Neural cell (in vitro differentiated cells): ENCODE measurements at regions not wholly inside any gene's neighbourhood (a gene's known extent, or its start where the extent isn't known, plus 50 kb on each side); places are given as distances from the start of the nearest gene placed in this dataset.
A peak's percentile ranks its signal among the peaks of the same experiment; 100 is the strongest.

Source experiments
- H2AFZ ChIP-seq: fragments of 200-600, 300-800 bp; sonication (generic), shearing (Covaris generic); 2 replicates; pipeline ENCODE4 v1.6.0; 2014; ENCODE audit warnings: low read depth, mild to moderate bottlenecking, antibody characterized with exemption, low read length, moderate library complexity
- H3F3A ChIP-seq: fragments of 200-600 bp; shearing (Covaris generic); 2 replicates; pipeline ENCODE4 v1.6.1; 2016; ENCODE audit warnings: mild to moderate bottlenecking, moderate library complexity, mixed read lengths, antibody characterized with exemption, low read length; ENCODE audit not compliant: insufficient read depth, poor library complexity, severe bottlenecking
- H3K27ac ChIP-seq: fragments of 200-600, 300-800 bp; sonication (generic), shearing (Covaris generic); 2 replicates; pipeline ENCODE4 v1.5.1; 2014; ENCODE audit warnings: mild to moderate bottlenecking, low read length, moderate library complexity
- H3K27me3 ChIP-seq: fragments of 300-800, 200-600 bp; sonication (generic), shearing (Covaris generic); 2 replicates; pipeline ENCODE4 v1.6.0; 2014; ENCODE audit warnings: mild to moderate bottlenecking, low read depth, low read length, moderate library complexity; ENCODE audit not compliant: insufficient read depth
- H3K36me3 ChIP-seq: fragments of 300-800, 200-600 bp; sonication (generic), shearing (Covaris generic); 2 replicates; pipeline ENCODE4 v1.5.1; 2014; ENCODE audit warnings: mild to moderate bottlenecking, antibody characterized with exemption, low read length, moderate library complexity; ENCODE audit not compliant: insufficient read depth
- H3K4me2 ChIP-seq: fragments of 300-800, 200-600 bp; sonication (generic), shearing (Covaris generic); 2 replicates; pipeline ENCODE4 v1.6.0; 2014; ENCODE audit warnings: mild to moderate bottlenecking, low read length
- H3K4me3 ChIP-seq: fragments of 300-800, 200-600 bp; sonication (generic), shearing (Covaris generic); 2 replicates; pipeline ENCODE4 v1.5.1; 2014; ENCODE audit warnings: mild to moderate bottlenecking, low read length, moderate library complexity
- H3K79me2 ChIP-seq: fragments of 200-600 bp; shearing (Covaris generic); replicated peaks from 2 replicates; pipeline ENCODE4 v1.6.0; 2014; ENCODE audit warnings: mild to moderate bottlenecking, low read length, moderate library complexity; ENCODE audit not compliant: insufficient read depth
- H3K9ac ChIP-seq: fragments of 300-800, 200-600 bp; sonication (generic), shearing (Covaris generic); 2 replicates; pipeline ENCODE4 v1.6.1; 2016; ENCODE audit warnings: mild to moderate bottlenecking, low read length, mixed read lengths
- H3K9me2 ChIP-seq: fragments of 200-600 bp; shearing (Covaris generic); 2 replicates; pipeline ENCODE4 v1.6.1; 2016; ENCODE audit warnings: mild to moderate bottlenecking, low read length, mixed read lengths; ENCODE audit not compliant: insufficient read depth
- H3K9me3 ChIP-seq: fragments of 200-600, 300-800 bp; sonication (generic), shearing (Covaris generic); 2 replicates; pipeline ENCODE4 v1.6.1; 2016; ENCODE audit warnings: mild to moderate bottlenecking, mixed run types, low read length, moderate library complexity, mixed read lengths
- H4K20me1 ChIP-seq: fragments of 200-600 bp; shearing (Covaris generic); 2 replicates; pipeline ENCODE4 v1.6.1; 2016; ENCODE audit warnings: mild to moderate bottlenecking, mixed run types; ENCODE audit not compliant: insufficient read depth
- EP300 ChIP-seq: fragments of 450-650 bp; conservative IDR thresholded peaks from 2 replicates; pipeline ENCODE4 v1.6.1; 2014; ENCODE audit warnings: antibody characterized with exemption, mild to moderate bottlenecking, moderate library complexity; ENCODE audit not compliant: poor library complexity, severe bottlenecking
- EZH2 ChIP-seq: fragments of 200-600, 300-800 bp; shearing (Covaris generic), sonication (generic); IDR thresholded peaks from 2 replicates; pipeline ENCODE4 v1.6.1; 2014; ENCODE audit warnings: antibody characterized with exemption, low read length, borderline replicate concordance, mild to moderate bottlenecking; ENCODE audit not compliant: insufficient read depth, poor library complexity, severe bottlenecking
- MXI1 ChIP-seq: fragments of 450-650 bp; conservative IDR thresholded peaks from 2 replicates; pipeline ENCODE4 v1.6.1; 2014; ENCODE audit warnings: antibody characterized with exemption, mild to moderate bottlenecking; ENCODE audit not compliant: poor library complexity, severe bottlenecking
- POLR2AphosphoS5 ChIP-seq: IDR thresholded peaks from 2 replicates; pipeline ENCODE4 v1.6.1; 2012
- RAD21 ChIP-seq: fragments of 450-650 bp; conservative IDR thresholded peaks from 2 replicates; pipeline ENCODE4 v1.6.1; 2014; ENCODE audit warnings: antibody characterized with exemption, mild to moderate bottlenecking, moderate library complexity
- SMC3 ChIP-seq: fragments of 450-650 bp; conservative IDR thresholded peaks from 2 replicates; pipeline ENCODE4 v1.6.1; 2014; ENCODE audit warnings: antibody characterized with exemption, mild to moderate bottlenecking, moderate library complexity; ENCODE audit not compliant: poor library complexity
- TAF1 ChIP-seq: IDR thresholded peaks from 2 replicates; pipeline ENCODE4 v1.6.1; 2012; ENCODE audit warnings: low read depth
- TF ChIP-seq, protein P1 (sequence below): IDR thresholded peaks from 2 replicates; pipeline ENCODE4 v1.6.1; 2012; ENCODE audit warnings: borderline replicate concordance
- TF ChIP-seq, protein P2 (sequence below): fragments of 450-650 bp; IDR thresholded peaks from 2 replicates; pipeline ENCODE4 v1.5.1; 2014; ENCODE audit warnings: antibody characterized with exemption, mild to moderate bottlenecking, moderate library complexity; ENCODE audit not compliant: poor library complexity, severe bottlenecking

- peak overlapping the region; percentile 45 for H3K27ac ChIP-seq
- H3K9me3 ChIP-seq: no peaks in the 10 kb centered on the region
- no peaks in the 10 kb centered on the region for H3K36me3 ChIP-seq
- H3K79me2 ChIP-seq: no peaks in the 10 kb centered on the region
- peak overlapping the region; percentile 22 for H3K4me2 ChIP-seq
- no peaks in the 10 kb centered on the region for H3K9me2 ChIP-seq
- H3K27me3 ChIP-seq: no peaks in the 10 kb centered on the region
- TF ChIP-seq MXI1: no peak
- no peak for TF ChIP-seq RAD21
- TF ChIP-seq, protein P1, sequence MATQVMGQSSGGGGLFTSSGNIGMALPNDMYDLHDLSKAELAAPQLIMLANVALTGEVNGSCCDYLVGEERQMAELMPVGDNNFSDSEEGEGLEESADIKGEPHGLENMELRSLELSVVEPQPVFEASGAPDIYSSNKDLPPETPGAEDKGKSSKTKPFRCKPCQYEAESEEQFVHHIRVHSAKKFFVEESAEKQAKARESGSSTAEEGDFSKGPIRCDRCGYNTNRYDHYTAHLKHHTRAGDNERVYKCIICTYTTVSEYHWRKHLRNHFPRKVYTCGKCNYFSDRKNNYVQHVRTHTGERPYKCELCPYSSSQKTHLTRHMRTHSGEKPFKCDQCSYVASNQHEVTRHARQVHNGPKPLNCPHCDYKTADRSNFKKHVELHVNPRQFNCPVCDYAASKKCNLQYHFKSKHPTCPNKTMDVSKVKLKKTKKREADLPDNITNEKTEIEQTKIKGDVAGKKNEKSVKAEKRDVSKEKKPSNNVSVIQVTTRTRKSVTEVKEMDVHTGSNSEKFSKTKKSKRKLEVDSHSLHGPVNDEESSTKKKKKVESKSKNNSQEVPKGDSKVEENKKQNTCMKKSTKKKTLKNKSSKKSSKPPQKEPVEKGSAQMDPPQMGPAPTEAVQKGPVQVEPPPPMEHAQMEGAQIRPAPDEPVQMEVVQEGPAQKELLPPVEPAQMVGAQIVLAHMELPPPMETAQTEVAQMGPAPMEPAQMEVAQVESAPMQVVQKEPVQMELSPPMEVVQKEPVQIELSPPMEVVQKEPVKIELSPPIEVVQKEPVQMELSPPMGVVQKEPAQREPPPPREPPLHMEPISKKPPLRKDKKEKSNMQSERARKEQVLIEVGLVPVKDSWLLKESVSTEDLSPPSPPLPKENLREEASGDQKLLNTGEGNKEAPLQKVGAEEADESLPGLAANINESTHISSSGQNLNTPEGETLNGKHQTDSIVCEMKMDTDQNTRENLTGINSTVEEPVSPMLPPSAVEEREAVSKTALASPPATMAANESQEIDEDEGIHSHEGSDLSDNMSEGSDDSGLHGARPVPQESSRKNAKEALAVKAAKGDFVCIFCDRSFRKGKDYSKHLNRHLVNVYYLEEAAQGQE: peak; percentile 40
- no peak for TF ChIP-seq TAF1
- TF ChIP-seq SMC3: no peak
- TF ChIP-seq, protein P2, sequence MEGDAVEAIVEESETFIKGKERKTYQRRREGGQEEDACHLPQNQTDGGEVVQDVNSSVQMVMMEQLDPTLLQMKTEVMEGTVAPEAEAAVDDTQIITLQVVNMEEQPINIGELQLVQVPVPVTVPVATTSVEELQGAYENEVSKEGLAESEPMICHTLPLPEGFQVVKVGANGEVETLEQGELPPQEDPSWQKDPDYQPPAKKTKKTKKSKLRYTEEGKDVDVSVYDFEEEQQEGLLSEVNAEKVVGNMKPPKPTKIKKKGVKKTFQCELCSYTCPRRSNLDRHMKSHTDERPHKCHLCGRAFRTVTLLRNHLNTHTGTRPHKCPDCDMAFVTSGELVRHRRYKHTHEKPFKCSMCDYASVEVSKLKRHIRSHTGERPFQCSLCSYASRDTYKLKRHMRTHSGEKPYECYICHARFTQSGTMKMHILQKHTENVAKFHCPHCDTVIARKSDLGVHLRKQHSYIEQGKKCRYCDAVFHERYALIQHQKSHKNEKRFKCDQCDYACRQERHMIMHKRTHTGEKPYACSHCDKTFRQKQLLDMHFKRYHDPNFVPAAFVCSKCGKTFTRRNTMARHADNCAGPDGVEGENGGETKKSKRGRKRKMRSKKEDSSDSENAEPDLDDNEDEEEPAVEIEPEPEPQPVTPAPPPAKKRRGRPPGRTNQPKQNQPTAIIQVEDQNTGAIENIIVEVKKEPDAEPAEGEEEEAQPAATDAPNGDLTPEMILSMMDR: no peak
- no peak for TF ChIP-seq EZH2
- peak; percentile 64 for TF ChIP-seq POLR2AphosphoS5
- TF ChIP-seq EP300: peak; percentile 82
- H3K4me3 ChIP-seq: no peak overlapping the region
- H3K9ac ChIP-seq: no peak overlapping the region
- H2AFZ ChIP-seq: no peak overlapping the region
- no peaks in the 10 kb centered on the region for H4K20me1 ChIP-seq
- no peaks in the 10 kb centered on the region for H3F3A ChIP-seq
Measured at GRCh38 chr5:152631221-152631620, 226.1 kb upstream of the NMUR2 start.

- no peak overlapping the region for H2AFZ ChIP-seq
- no peaks in the 10 kb centered on the region for H3K36me3 ChIP-seq
- no peaks in the 10 kb centered on the region for H3K9me2 ChIP-seq
- no peaks in the 10 kb centered on the region for H3K79me2 ChIP-seq
- H3K9ac ChIP-seq: no peak overlapping the region
- TF ChIP-seq EP300 (peak; percentile 39), SMC3 (no peak), POLR2AphosphoS5 (peak; percentile 54), RAD21 (peak; percentile 20)
- TF ChIP-seq, protein P1: peak; percentile 85
- TF ChIP-seq, protein P2: no peak
- no peaks in the 10 kb centered on the region for H3K27me3 ChIP-seq
- peak overlapping the region; percentile 1 for H3K27ac ChIP-seq
- no peaks in the 10 kb centered on the region for H4K20me1 ChIP-seq
- H3K9me3 ChIP-seq: no peaks in the 10 kb centered on the region
- H3K4me2 ChIP-seq: no peak overlapping the region
- no peaks in the 10 kb centered on the region for H3F3A ChIP-seq
- no peak overlapping the region for H3K4me3 ChIP-seq
Measured at GRCh38 chr5:152632360-152632759, 227.3 kb upstream of the NMUR2 start.
